22Rv1 (cell line): ENCODE measurements at regions not wholly inside any gene's neighbourhood (a gene's known extent, or its start where the extent isn't known, plus 50 kb on each side); places are given as distances from the start of the nearest gene placed in this dataset.
"Not testable (repeated sequence)": the region's sequence is repeated elsewhere in the genome, so short reads cannot be mapped to it uniquely, and the experiment has no call there.

Experiments used
- H3K27ac ChIP-seq: fragments of 450-650 bp; 2 replicates; pipeline ENCODE4 v1.5.1; 2017
- CTCF ChIP-seq: fragments of 450-650 bp; IDR thresholded peaks from 2 replicates; pipeline ENCODE4 v1.5.1; 2017; ENCODE audit warnings: mild to moderate bottlenecking
- ZFX ChIP-seq: fragments of 450-650 bp; IDR thresholded peaks from 2 replicates; pipeline ENCODE4 v1.6.1; 2017; ENCODE audit warnings: antibody characterized with exemption, borderline replicate concordance

GRCh38 chr7:65749039-65749438, 123.8 kb upstream of the VKORC1L1 start:
- TF ChIP-seq ZFX (no peak), CTCF (no peak)
- no peak overlapping the region for H3K27ac ChIP-seq

- TF ChIP-seq CTCF (no peak), ZFX (no peak)
- H3K27ac ChIP-seq, result peak overlapping the region; percentile 87
These were observed 123.4 kb upstream of the VKORC1L1 start for GRCh38 chr7:65749518-65749917.

- H3K27ac ChIP-seq, result peak overlapping the region; percentile 87
- TF ChIP-seq ZFX (no peak), CTCF (no peak)
These were observed 122.1 kb upstream of the VKORC1L1 start for GRCh38 chr7:65750511-65751344.

GRCh38 chr7:65754070-65754469, 118.8 kb upstream of the VKORC1L1 start:
- not testable (repeated sequence) for H3K27ac ChIP-seq

GRCh38 chr7:65758991-65759390, 113.9 kb upstream of the VKORC1L1 start:
- H3K27ac ChIP-seq, result not testable (repeated sequence)

GRCh38 chr7:65762712-65763111, 110.2 kb upstream of the VKORC1L1 start:
- peak overlapping the region; percentile 30; the same call in 1 of the 2 replicates for H3K27ac ChIP-seq

- H3K27ac ChIP-seq, result peak overlapping the region; percentile 30; the same call in 1 of the 2 replicates
These were observed 109.8 kb upstream of the VKORC1L1 start for GRCh38 chr7:65763114-65763513.

GRCh38 chr7:65770473-65771225, 102.2 kb upstream of the VKORC1L1 start:
- not testable (repeated sequence) for H3K27ac ChIP-seq

- not testable (repeated sequence) for H3K27ac ChIP-seq
These were observed 101.7 kb upstream of the VKORC1L1 start for GRCh38 chr7:65771226-65771569.

- H3K27ac ChIP-seq, result not testable (repeated sequence)
These were observed 96.2 kb upstream of the VKORC1L1 start for GRCh38 chr7:65776677-65777076.

GRCh38 chr7:65789943-65790342, 82.9 kb upstream of the VKORC1L1 start:
- not testable (repeated sequence) for H3K27ac ChIP-seq

GRCh38 chr7:65791788-65792187, 81.1 kb upstream of the VKORC1L1 start:
- H3K27ac ChIP-seq, result not testable (repeated sequence)

GRCh38 chr7:65792726-65793125, 80.1 kb upstream of the VKORC1L1 start:
- H3K27ac ChIP-seq, result not testable (repeated sequence)

GRCh38 chr7:65794671-65795391, 78.0 kb upstream of the VKORC1L1 start:
- not testable (repeated sequence) for H3K27ac ChIP-seq

GRCh38 chr7:65795392-65795716, 77.5 kb upstream of the VKORC1L1 start:
- not testable (repeated sequence) for H3K27ac ChIP-seq
